ENCODE measurements at regions not wholly inside any gene's neighbourhood (a gene's known extent, or its start where the extent isn't known, plus 50 kb on each side); places are given as distances from the start of the nearest gene placed in this dataset.
"Not testable (repeated sequence)": the region's sequence is repeated elsewhere in the genome, so short reads cannot be mapped to it uniquely, and the experiment has no call there.

GRCh38 chr7:149690688-149691446 is 82.5 kb downstream of the ZNF467 start:
- Mint-ChIP-seq H3K4me3 (no peak overlapping the region), H3K9me3 (peaks cover 0 to 14% (median 6%) of the 10 kb centered on the region in 8 donors), H3K27me3 (peaks cover 39 to 52% of the 10 kb centered on the region in 2 donors), H3K27ac (no peak overlapping the region), H3K4me1 (peaks cover 0 to 5% (median 0%) of the 10 kb centered on the region in 4 donors), H3K36me3 (no peaks in the 10 kb centered on the region)
- no peaks in the 10 kb centered on the region for H3K9me3 ChIP-seq (ENCODE audit: control insufficient read depth in 1 of 2, low read length in 2 of 2)
- H3K4me3 ChIP-seq (ENCODE audit: low read length in 2 of 2): no peak overlapping the region
- peaks cover 20% of the 10 kb centered on the region for H3K27me3 ChIP-seq (ENCODE audit: insufficient read depth, low read length)
- H3K4me1 ChIP-seq (ENCODE audit: insufficient read depth, low read length): no peaks in the 10 kb centered on the region
- no peak overlapping the region for H3K27ac ChIP-seq (ENCODE audit: low read depth, low read length)
- ChIA-PET POLR2A (ENCODE audit: partially characterized antibody) (no interaction called here), CTCF (ENCODE audit: partially characterized antibody) (no interaction called here)
- intact Hi-C loops (cut with micrococcal nuclease): no loop called here
- no peaks in the 10 kb centered on the region for H3K36me3 ChIP-seq (ENCODE audit: insufficient read depth, low read length)
- no peak for DNase-seq

GRCh38 chr7:149689291-149689721 is 84.1 kb downstream of the ZNF467 start:
- intact Hi-C loops (cut with micrococcal nuclease): no loop called here
- H3K27me3 ChIP-seq (ENCODE audit: insufficient read depth, low read length): peaks cover 15% of the 10 kb centered on the region
- H3K27ac ChIP-seq (ENCODE audit: low read depth, low read length): no peak overlapping the region
- H3K4me1 ChIP-seq (ENCODE audit: insufficient read depth, low read length): no peaks in the 10 kb centered on the region
- ChIA-PET POLR2A (ENCODE audit: partially characterized antibody) (no interaction called here), CTCF (ENCODE audit: partially characterized antibody) (no interaction called here)
- H3K4me3 ChIP-seq (ENCODE audit: low read length in 2 of 2): no peak overlapping the region
- no peaks in the 10 kb centered on the region for H3K36me3 ChIP-seq (ENCODE audit: insufficient read depth, low read length)
- no peak for DNase-seq
- H3K4me1 Mint-ChIP-seq: peaks cover 0 to 5% (median 0%) of the 10 kb centered on the region in 4 donors
- no peak overlapping the region for H3K27ac Mint-ChIP-seq
- no peaks in the 10 kb centered on the region for H3K9me3 ChIP-seq (ENCODE audit: control insufficient read depth in 1 of 2, low read length in 2 of 2)
- peaks cover 38 to 57% of the 10 kb centered on the region in 2 donors for H3K27me3 Mint-ChIP-seq
- no peaks in the 10 kb centered on the region for H3K36me3 Mint-ChIP-seq
- H3K4me3 Mint-ChIP-seq: no peak overlapping the region
- H3K9me3 Mint-ChIP-seq: peaks cover 0 to 11% (median 6%) of the 10 kb centered on the region in 8 donors

GRCh38 chr7:149688836-149689235 is 84.6 kb downstream of the ZNF467 start:
- no peak overlapping the region for H3K27ac Mint-ChIP-seq

GRCh38 chr7:149687820-149688219 is 85.6 kb downstream of the ZNF467 start:
- CTCF ChIA-PET (ENCODE audit: partially characterized antibody); H3K27ac ChIP-seq (ENCODE audit: low read depth, low read length); H3K4me3 Mint-ChIP-seq; DNase-seq; H3K4me1 ChIP-seq (ENCODE audit: insufficient read depth, low read length); H3K4me3 ChIP-seq (ENCODE audit: low read length in 2 of 2); H3K36me3 ChIP-seq (ENCODE audit: insufficient read depth, low read length); H3K27ac Mint-ChIP-seq; H3K9me3 ChIP-seq (ENCODE audit: control insufficient read depth in 1 of 2, low read length in 2 of 2); H3K4me1 Mint-ChIP-seq; intact Hi-C loops (cut with micrococcal nuclease); POLR2A ChIA-PET (ENCODE audit: partially characterized antibody); H3K36me3 Mint-ChIP-seq: not testable (repeated sequence)
- H3K27me3 Mint-ChIP-seq: peaks cover 37 to 52% of the 10 kb centered on the region in 2 donors
- H3K27me3 ChIP-seq (ENCODE audit: insufficient read depth, low read length): peaks cover 13% of the 10 kb centered on the region
- H3K9me3 Mint-ChIP-seq: peaks cover 0 to 10% (median 6%) of the 10 kb centered on the region in 8 donors

More at GRCh38 chr7:149688836-149689235, 84.6 kb downstream of the ZNF467 start:
- H3K4me1 Mint-ChIP-seq: peaks cover 0 to 5% (median 0%) of the 10 kb centered on the region in 4 donors
- no peak overlapping the region for H3K4me3 Mint-ChIP-seq
- H3K27me3 Mint-ChIP-seq: peaks cover 39 to 58% of the 10 kb centered on the region in 2 donors
- no peaks in the 10 kb centered on the region for H3K9me3 ChIP-seq (ENCODE audit: control insufficient read depth in 1 of 2, low read length in 2 of 2)
- CTCF ChIA-PET (ENCODE audit: partially characterized antibody): no interaction called here
- H3K36me3 ChIP-seq (ENCODE audit: insufficient read depth, low read length): no peaks in the 10 kb centered on the region
- DNase-seq: no peak
- H3K4me1 ChIP-seq (ENCODE audit: insufficient read depth, low read length): no peaks in the 10 kb centered on the region
- no peak overlapping the region for H3K4me3 ChIP-seq (ENCODE audit: low read length in 2 of 2)
- peaks cover 0 to 11% (median 6%) of the 10 kb centered on the region in 8 donors for H3K9me3 Mint-ChIP-seq
- POLR2A ChIA-PET (ENCODE audit: partially characterized antibody): no interaction called here
- H3K27ac ChIP-seq (ENCODE audit: low read depth, low read length): no peak overlapping the region
- H3K27me3 ChIP-seq (ENCODE audit: insufficient read depth, low read length): peaks cover 14% of the 10 kb centered on the region
- intact Hi-C loops (cut with micrococcal nuclease): no loop called here
- H3K36me3 Mint-ChIP-seq: no peaks in the 10 kb centered on the region

GRCh38 chr7:149686449-149686848 is 86.9 kb downstream of the ZNF467 start:
- peaks cover 6% of the 10 kb centered on the region for H3K27me3 ChIP-seq (ENCODE audit: insufficient read depth, low read length)
- no peaks in the 10 kb centered on the region for H3K36me3 Mint-ChIP-seq
- peaks cover 37 to 57% of the 10 kb centered on the region in 2 donors for H3K27me3 Mint-ChIP-seq
- H3K36me3 ChIP-seq (ENCODE audit: insufficient read depth, low read length): no peaks in the 10 kb centered on the region
- H3K4me1 ChIP-seq (ENCODE audit: insufficient read depth, low read length): no peaks in the 10 kb centered on the region
- no peak overlapping the region for H3K27ac ChIP-seq (ENCODE audit: low read depth, low read length)
- ChIA-PET CTCF (ENCODE audit: partially characterized antibody) (no interaction called here), POLR2A (ENCODE audit: partially characterized antibody) (no interaction called here)
- H3K27ac Mint-ChIP-seq: no peak overlapping the region
- H3K4me3 ChIP-seq (ENCODE audit: low read length in 2 of 2): no peak overlapping the region
- DNase-seq: no peak
- no peaks in the 10 kb centered on the region for H3K9me3 ChIP-seq (ENCODE audit: control insufficient read depth in 1 of 2, low read length in 2 of 2)
- no peaks in the 10 kb centered on the region for H3K4me1 Mint-ChIP-seq
- intact Hi-C loops (cut with micrococcal nuclease): no loop called here
- H3K9me3 Mint-ChIP-seq: peaks cover 0 to 12% (median 7%) of the 10 kb centered on the region in 8 donors
- no peak overlapping the region for H3K4me3 Mint-ChIP-seq

GRCh38 chr7:149686011-149686410 is 87.4 kb downstream of the ZNF467 start:
- no peaks in the 10 kb centered on the region for H3K4me1 Mint-ChIP-seq

GRCh38 chr7:149685455-149685854 is 87.9 kb downstream of the ZNF467 start:
- intact Hi-C loops (cut with micrococcal nuclease): no loop called here
- Mint-ChIP-seq H3K4me3 (no peak overlapping the region), H3K4me1 (no peaks in the 10 kb centered on the region), H3K9me3 (peaks cover 0 to 18% (median 12%) of the 10 kb centered on the region in 8 donors), H3K27me3 (peaks cover 38 to 57% of the 10 kb centered on the region in 2 donors), H3K27ac (no peak overlapping the region), H3K36me3 (no peaks in the 10 kb centered on the region)
- Histone ChIP-seq H3K4me3 (ENCODE audit: low read length in 2 of 2) (no peak overlapping the region), H3K9me3 (ENCODE audit: control insufficient read depth in 1 of 2, low read length in 2 of 2) (no peaks in the 10 kb centered on the region), H3K27me3 (ENCODE audit: insufficient read depth, low read length) (no peaks in the 10 kb centered on the region), H3K4me1 (ENCODE audit: insufficient read depth, low read length) (no peaks in the 10 kb centered on the region), H3K27ac (ENCODE audit: low read depth, low read length) (no peak overlapping the region), H3K36me3 (ENCODE audit: insufficient read depth, low read length) (no peaks in the 10 kb centered on the region)
- DNase-seq: no peak
- CTCF ChIA-PET (ENCODE audit: partially characterized antibody): interaction anchor here (0.9 to 2.0 kb wide), 6 partner anchors 15 to 61 kb away, joined by 3 to 9 read pairs (median 4); no protein-coding TSS in a partner anchor
- POLR2A ChIA-PET (ENCODE audit: partially characterized antibody): no interaction called here

More at GRCh38 chr7:149686011-149686410, 87.4 kb downstream of the ZNF467 start:
- H3K27ac ChIP-seq (ENCODE audit: low read depth, low read length): no peak overlapping the region
- no peaks in the 10 kb centered on the region for H3K36me3 ChIP-seq (ENCODE audit: insufficient read depth, low read length)
- H3K4me1 ChIP-seq (ENCODE audit: insufficient read depth, low read length): no peaks in the 10 kb centered on the region
- Mint-ChIP-seq H3K27me3 (peaks cover 37 to 55% of the 10 kb centered on the region in 2 donors), H3K4me3 (no peak overlapping the region), H3K36me3 (no peaks in the 10 kb centered on the region), H3K9me3 (peaks cover 0 to 12% (median 7%) of the 10 kb centered on the region in 8 donors), H3K27ac (no peak overlapping the region)
- peaks cover 4% of the 10 kb centered on the region for H3K27me3 ChIP-seq (ENCODE audit: insufficient read depth, low read length)
- no peaks in the 10 kb centered on the region for H3K9me3 ChIP-seq (ENCODE audit: control insufficient read depth in 1 of 2, low read length in 2 of 2)
- ChIA-PET CTCF (ENCODE audit: partially characterized antibody) (interaction anchor here (0.9 to 1.7 kb wide), 2 partner anchors 22 to 61 kb away, joined by 3 to 5 read pairs; no protein-coding TSS in a partner anchor), POLR2A (ENCODE audit: partially characterized antibody) (no interaction called here)
- no peak overlapping the region for H3K4me3 ChIP-seq (ENCODE audit: low read length in 2 of 2)
- DNase-seq: no peak
- intact Hi-C loops (cut with micrococcal nuclease): no loop called here
